ENCODE measurements at regions not wholly inside any gene's neighbourhood (a gene's known extent, or its start where the extent isn't known, plus 50 kb on each side); places are given as distances from the start of the nearest gene placed in this dataset.

GRCh38 chr5:4553130-4553529 is 587.0 kb upstream of the ADAMTS16 start:
- TF ChIP-seq POLR2A (IDR thresholded peaks at IDR 0.05) = no peak
- no peak for TF ChIP-seq POLR2AphosphoS5 (IDR thresholded peaks at IDR 0.05; ENCODE audit: insufficient read depth in 1 of 2, low read depth in 1 of 2)
- TF ChIP-seq, protein P1, sequence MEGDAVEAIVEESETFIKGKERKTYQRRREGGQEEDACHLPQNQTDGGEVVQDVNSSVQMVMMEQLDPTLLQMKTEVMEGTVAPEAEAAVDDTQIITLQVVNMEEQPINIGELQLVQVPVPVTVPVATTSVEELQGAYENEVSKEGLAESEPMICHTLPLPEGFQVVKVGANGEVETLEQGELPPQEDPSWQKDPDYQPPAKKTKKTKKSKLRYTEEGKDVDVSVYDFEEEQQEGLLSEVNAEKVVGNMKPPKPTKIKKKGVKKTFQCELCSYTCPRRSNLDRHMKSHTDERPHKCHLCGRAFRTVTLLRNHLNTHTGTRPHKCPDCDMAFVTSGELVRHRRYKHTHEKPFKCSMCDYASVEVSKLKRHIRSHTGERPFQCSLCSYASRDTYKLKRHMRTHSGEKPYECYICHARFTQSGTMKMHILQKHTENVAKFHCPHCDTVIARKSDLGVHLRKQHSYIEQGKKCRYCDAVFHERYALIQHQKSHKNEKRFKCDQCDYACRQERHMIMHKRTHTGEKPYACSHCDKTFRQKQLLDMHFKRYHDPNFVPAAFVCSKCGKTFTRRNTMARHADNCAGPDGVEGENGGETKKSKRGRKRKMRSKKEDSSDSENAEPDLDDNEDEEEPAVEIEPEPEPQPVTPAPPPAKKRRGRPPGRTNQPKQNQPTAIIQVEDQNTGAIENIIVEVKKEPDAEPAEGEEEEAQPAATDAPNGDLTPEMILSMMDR (IDR thresholded peaks at IDR 0.05) = no peak
